Stomach smooth muscle (tissue), 2 donors: ENCODE measurements at regions not wholly inside any gene's neighbourhood (a gene's known extent, or its start where the extent isn't known, plus 50 kb on each side); places are given as distances from the start of the nearest gene placed in this dataset.

ENCODE experiments used
- H3K27ac ChIP-seq: one replicate; pipeline ENCODE4 v1.7.0; 2013; ENCODE audit warnings: mild to moderate bottlenecking, low read length, inconsistent platforms
- H3K27me3 ChIP-seq, 2 donors: one replicate each; pipeline ENCODE4 v1.7.0; 2013; ENCODE audit warnings: low read length in 2 of 2; ENCODE audit not compliant: insufficient read depth in 2 of 2, control insufficient read depth in 1 of 2
- H3K36me3 ChIP-seq, 2 donors: one replicate each; pipeline ENCODE4 v1.7.0; 2013; ENCODE audit warnings: low read length in 2 of 2; ENCODE audit not compliant: control insufficient read depth in 2 of 2, insufficient read depth in 2 of 2
- H3K4me1 ChIP-seq: one replicate; pipeline ENCODE4 v1.7.0; 2013; ENCODE audit warnings: low read length; ENCODE audit not compliant: control insufficient read depth, insufficient read depth
- H3K4me3 ChIP-seq, 2 donors: one replicate each; pipeline ENCODE4 v1.7.0; 2013; ENCODE audit warnings: low read length in 2 of 2
- H3K9ac ChIP-seq, 2 donors: one replicate each; pipeline ENCODE4 v1.7.0; 2013; ENCODE audit warnings: low read length in 2 of 2, mild to moderate bottlenecking in 1 of 2
- H3K9me3 ChIP-seq, 2 donors: one replicate each; pipeline ENCODE4 v1.7.0; 2013; ENCODE audit warnings: low read length in 2 of 2; ENCODE audit not compliant: control insufficient read depth in 2 of 2
- donor health status: healthy.
- donor health status: Pancreatic carcinoma.

DNA sequence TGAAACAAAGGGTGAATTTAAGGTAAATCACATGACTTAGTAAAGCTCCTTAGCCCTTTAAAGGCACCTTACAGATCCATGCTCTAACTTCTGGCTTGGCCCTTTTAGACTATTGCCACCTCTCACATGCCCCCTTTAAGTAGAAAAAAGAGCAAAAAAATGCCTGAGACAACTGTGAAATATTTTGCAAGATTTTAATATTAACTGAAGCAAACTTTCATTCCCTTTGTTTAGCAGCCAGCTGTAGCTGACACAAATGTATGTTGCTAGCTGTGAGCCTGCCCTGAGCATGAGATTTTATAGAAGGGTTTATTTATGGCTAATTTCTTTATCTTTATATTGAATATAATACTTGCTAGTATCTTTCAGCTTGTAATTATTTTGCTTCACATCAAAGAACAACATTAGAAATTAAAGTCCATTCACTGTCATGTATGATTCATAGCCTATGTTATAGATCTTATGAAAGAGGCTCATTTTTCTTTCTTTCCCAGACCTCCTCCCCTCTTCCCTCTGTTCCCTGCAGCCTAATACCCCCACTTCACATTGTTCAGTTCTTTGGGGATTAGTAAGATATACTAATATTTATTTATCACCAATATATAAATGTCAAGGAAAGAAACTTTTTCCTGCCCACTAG, 637.2 kb upstream of the ZEB2 start:
- H3K27me3 ChIP-seq: no peaks in the 10 kb centered on the region
- H3K36me3 ChIP-seq: no peaks in the 10 kb centered on the region
- H3K27ac ChIP-seq: no peak overlapping the region

DNA sequence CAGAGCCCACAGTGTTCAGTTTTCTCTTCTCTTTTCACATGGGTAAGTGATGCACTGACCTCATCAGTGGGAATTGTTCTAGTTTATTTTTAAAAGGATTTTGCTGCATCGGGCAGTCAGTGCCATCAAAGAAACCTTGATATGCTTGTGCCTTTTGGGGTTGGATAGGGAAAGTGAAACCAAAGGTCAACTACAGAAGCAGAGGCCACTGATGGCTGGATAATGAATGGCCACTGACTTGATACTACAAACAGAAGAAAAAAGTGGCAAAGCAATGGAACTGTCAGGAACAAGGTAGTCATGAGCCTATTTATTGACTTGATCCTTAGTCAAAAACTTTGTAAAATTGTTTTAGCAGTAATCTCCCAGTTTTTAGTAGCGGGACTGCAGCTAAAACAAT, 636.3 kb upstream of the ZEB2 start:
- no peaks in the 10 kb centered on the region for H3K27me3 ChIP-seq
- no peak overlapping the region for H3K9ac ChIP-seq
- H3K36me3 ChIP-seq: no peaks in the 10 kb centered on the region
- peaks cover 6% of the 10 kb centered on the region for H3K4me1 ChIP-seq
- no peak overlapping the region for H3K4me3 ChIP-seq
- no peak overlapping the region for H3K27ac ChIP-seq
- H3K9me3 ChIP-seq: no peaks in the 10 kb centered on the region

More for the DNA sequence above, 637.2 kb upstream of the ZEB2 start:
- Histone ChIP-seq H3K9me3 (no peaks in the 10 kb centered on the region), H3K4me1 (peaks cover 6% of the 10 kb centered on the region), H3K9ac (no peak overlapping the region), H3K4me3 (no peak overlapping the region)

GRCh38 chr2:145155196-145155595, 635.3 kb upstream of the ZEB2 start:
- Histone ChIP-seq H3K36me3 (no peaks in the 10 kb centered on the region), H3K27me3 (no peaks in the 10 kb centered on the region), H3K9ac (no peak overlapping the region)

DNA sequence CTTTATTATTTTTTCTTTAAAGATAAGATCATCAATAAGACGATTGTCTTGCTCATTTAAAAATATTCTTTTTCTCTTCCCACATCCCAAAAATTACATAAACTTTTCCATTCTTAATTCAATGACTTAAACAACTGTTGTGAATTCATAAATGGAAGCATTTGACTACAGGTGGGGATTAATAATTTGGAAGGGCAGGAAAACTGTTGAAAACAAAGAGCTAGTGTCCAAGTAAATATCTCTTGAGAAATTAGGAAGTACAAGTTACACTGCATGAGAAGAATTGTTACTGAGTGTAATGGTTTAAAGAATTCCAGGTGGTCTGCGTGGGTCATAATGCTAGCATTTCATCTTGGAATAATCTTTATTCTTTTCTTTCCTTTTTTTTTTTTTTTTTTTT, 634.8 kb upstream of the ZEB2 start:
- Histone ChIP-seq H3K9ac (no peak overlapping the region), H3K9me3 (no peaks in the 10 kb centered on the region), H3K4me3 (no peak overlapping the region), H3K36me3 (no peaks in the 10 kb centered on the region), H3K27ac (no peak overlapping the region), H3K27me3 (no peaks in the 10 kb centered on the region), H3K4me1 (peaks cover 6% of the 10 kb centered on the region)

More at GRCh38 chr2:145155196-145155595, 635.3 kb upstream of the ZEB2 start:
- H3K4me1 ChIP-seq: peaks cover 6% of the 10 kb centered on the region
- no peak overlapping the region for H3K27ac ChIP-seq
- no peak overlapping the region for H3K4me3 ChIP-seq
- no peaks in the 10 kb centered on the region for H3K9me3 ChIP-seq

- Histone ChIP-seq H3K36me3 (no peaks in the 10 kb centered on the region), H3K9me3 (no peaks in the 10 kb centered on the region), H3K9ac (no peak overlapping the region)
Observed at GRCh38 chr2:145146691-145147090, 626.8 kb upstream of the ZEB2 start.

GRCh38 chr2:145144131-145144728, 624.3 kb upstream of the ZEB2 start:
- Histone ChIP-seq H3K9me3 (no peaks in the 10 kb centered on the region), H3K4me1 (no peaks in the 10 kb centered on the region), H3K9ac (no peak overlapping the region), H3K27me3 (no peaks in the 10 kb centered on the region), H3K4me3 (no peak overlapping the region), H3K27ac (no peak overlapping the region), H3K36me3 (no peaks in the 10 kb centered on the region)

More at GRCh38 chr2:145146691-145147090, 626.8 kb upstream of the ZEB2 start:
- Histone ChIP-seq H3K4me3 (no peak overlapping the region), H3K4me1 (no peaks in the 10 kb centered on the region), H3K27me3 (no peaks in the 10 kb centered on the region), H3K27ac (no peak overlapping the region)

- H3K27ac ChIP-seq: no peak overlapping the region
- H3K9me3 ChIP-seq: no peaks in the 10 kb centered on the region
- no peaks in the 10 kb centered on the region for H3K4me1 ChIP-seq
- H3K36me3 ChIP-seq: no peaks in the 10 kb centered on the region
- H3K4me3 ChIP-seq: no peak overlapping the region
- no peak overlapping the region for H3K9ac ChIP-seq
- H3K27me3 ChIP-seq: no peaks in the 10 kb centered on the region
Observed at GRCh38 chr2:145141981-145142380, 622.1 kb upstream of the ZEB2 start.

GRCh38 chr2:145140658-145141057, 620.7 kb upstream of the ZEB2 start:
- Histone ChIP-seq H3K4me3 (no peak overlapping the region), H3K9ac (no peak overlapping the region), H3K36me3 (no peaks in the 10 kb centered on the region), H3K9me3 (no peaks in the 10 kb centered on the region), H3K4me1 (no peaks in the 10 kb centered on the region), H3K27ac (no peak overlapping the region), H3K27me3 (no peaks in the 10 kb centered on the region)

DNA sequence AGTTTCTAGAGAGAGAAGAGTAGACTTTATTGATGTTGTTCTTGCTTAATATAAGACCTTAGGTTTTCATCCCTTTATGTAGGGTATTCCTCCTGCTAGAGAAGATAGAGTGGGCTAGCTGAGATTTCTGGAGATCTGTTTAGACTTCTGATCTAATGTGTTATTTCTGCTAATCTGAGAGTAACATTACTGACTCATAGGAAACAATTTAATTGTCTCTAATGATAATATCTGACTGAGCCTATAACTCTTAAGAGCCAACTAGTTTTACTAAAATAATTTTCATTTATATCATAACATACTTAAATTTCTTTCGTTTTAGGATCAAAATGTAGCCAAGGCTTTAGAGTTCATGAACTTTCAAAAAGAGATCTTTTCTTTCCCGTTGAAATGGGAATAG, 618.7 kb upstream of the ZEB2 start:
- no peak overlapping the region for H3K27ac ChIP-seq

DNA sequence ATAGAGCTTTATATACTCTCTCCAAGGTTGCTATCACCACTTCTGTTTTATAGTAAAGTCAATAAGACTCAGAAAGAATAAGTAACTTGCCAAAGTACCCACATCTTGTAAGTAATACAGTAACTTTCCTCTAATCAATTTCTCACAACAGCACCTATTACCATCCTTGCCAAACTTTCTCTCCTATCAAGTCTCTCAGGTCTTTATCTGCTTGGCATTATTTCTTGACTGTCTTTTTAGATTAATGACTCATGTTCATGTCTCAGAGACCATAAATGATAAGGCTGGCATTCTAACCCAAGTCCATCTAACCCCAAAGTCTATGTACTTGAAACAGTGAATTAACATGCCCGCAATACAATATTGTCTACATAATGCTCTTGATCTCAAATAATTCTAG, 618.0 kb upstream of the ZEB2 start:
- Histone ChIP-seq H3K9ac (no peak overlapping the region), H3K27ac (no peak overlapping the region), H3K4me1 (no peaks in the 10 kb centered on the region), H3K9me3 (no peaks in the 10 kb centered on the region), H3K36me3 (no peaks in the 10 kb centered on the region), H3K4me3 (no peak overlapping the region), H3K27me3 (no peaks in the 10 kb centered on the region)

More for the DNA sequence above, 618.7 kb upstream of the ZEB2 start:
- H3K9ac ChIP-seq: no peak overlapping the region
- H3K27me3 ChIP-seq: no peaks in the 10 kb centered on the region
- H3K4me1 ChIP-seq: no peaks in the 10 kb centered on the region
- H3K4me3 ChIP-seq: no peak overlapping the region
- no peaks in the 10 kb centered on the region for H3K9me3 ChIP-seq
- no peaks in the 10 kb centered on the region for H3K36me3 ChIP-seq

GRCh38 chr2:145137211-145137610, 617.3 kb upstream of the ZEB2 start:
- Histone ChIP-seq H3K9ac (no peak overlapping the region), H3K36me3 (no peaks in the 10 kb centered on the region), H3K4me1 (no peaks in the 10 kb centered on the region), H3K27me3 (no peaks in the 10 kb centered on the region), H3K27ac (no peak overlapping the region), H3K4me3 (no peak overlapping the region), H3K9me3 (no peaks in the 10 kb centered on the region)
